ENCODE measurements at regions not wholly inside any gene's neighbourhood (a gene's known extent, or its start where the extent isn't known, plus 50 kb on each side); places are given as distances from the start of the nearest gene placed in this dataset.
A peak's percentile ranks its signal among the peaks of the same experiment; 100 is the strongest.

GRCh38 chr11:45554230-45554967 lies 111.0 kb downstream of the CHST1 start:
- no peak for DNase-seq

- no peak for DNase-seq
Observed at GRCh38 chr11:45553383-45553936, 112.0 kb downstream of the CHST1 start.

GRCh38 chr11:45551191-45551713 lies 114.2 kb downstream of the CHST1 start:
- no peak for DNase-seq

- DNase-seq: no peak
Observed at GRCh38 chr11:45549257-45549656, 116.2 kb downstream of the CHST1 start.

GRCh38 chr11:45546366-45546765 lies 119.1 kb downstream of the CHST1 start:
- no peak for DNase-seq

GRCh38 chr11:45544826-45545225 lies 120.6 kb downstream of the CHST1 start:
- no peak for DNase-seq

GRCh38 chr11:45543808-45544422 lies 121.5 kb downstream of the CHST1 start:
- DNase-seq: peak; percentile 49

- no peak for DNase-seq
Observed at GRCh38 chr11:45543081-45543480, 122.3 kb downstream of the CHST1 start.

GRCh38 chr11:45541693-45542434 lies 123.6 kb downstream of the CHST1 start:
- DNase-seq: no peak

- DNase-seq: no peak
Observed at GRCh38 chr11:45538939-45539338, 126.5 kb downstream of the CHST1 start.

- DNase-seq: no peak
Observed at GRCh38 chr11:45538363-45538762, 127.1 kb downstream of the CHST1 start.

- DNase-seq: no peak
Observed at GRCh38 chr11:45537614-45538013, 127.8 kb downstream of the CHST1 start.

- DNase-seq: no peak
Observed at GRCh38 chr11:45535033-45535432, 130.4 kb downstream of the CHST1 start.

GRCh38 chr11:45534132-45534531 lies 131.3 kb downstream of the CHST1 start:
- DNase-seq: no peak

- DNase-seq: no peak
Observed at GRCh38 chr11:45532546-45532945, 132.9 kb downstream of the CHST1 start.

- DNase-seq: no peak
Observed at GRCh38 chr11:45530776-45531175, 134.6 kb downstream of the CHST1 start.

- no peak for DNase-seq
Observed at GRCh38 chr11:45530111-45530510, 135.3 kb downstream of the CHST1 start.

- DNase-seq: no peak
Observed at GRCh38 chr11:45528435-45528834, 137.0 kb downstream of the CHST1 start.

GRCh38 chr11:45527898-45528297 lies 137.5 kb downstream of the CHST1 start:
- DNase-seq: no peak

GRCh38 chr11:45525393-45525792 lies 140.0 kb downstream of the CHST1 start:
- no peak for DNase-seq

GRCh38 chr11:45523760-45524159 lies 141.7 kb downstream of the CHST1 start:
- no peak for DNase-seq

- DNase-seq: no peak
Observed at GRCh38 chr11:45518833-45519535, 146.4 kb downstream of the CHST1 start.

Data from left hindlimb (tissue), 1 donor.